ENCODE measurements at regions not wholly inside any gene's neighbourhood (a gene's known extent, or its start where the extent isn't known, plus 50 kb on each side); places are given as distances from the start of the nearest gene placed in this dataset.
"Not testable (repeated sequence)": the region's sequence is repeated elsewhere in the genome, so short reads cannot be mapped to it uniquely, and the experiment has no call there.

GRCh38 chr12:74174961-74175360 is 362.7 kb upstream of the ATXN7L3B start:
- not testable (repeated sequence) for TF ChIP-seq CTCF (optimal IDR thresholded peaks at IDR 0.05 in 1 of 3, IDR thresholded peaks at IDR 0.05 in 1 of 3, conservative IDR thresholded peaks at IDR 0.05 in 1 of 3; ENCODE audit: extremely low read depth in 1 of 3, insufficient read depth in 2 of 3, low read length in 3 of 3); EZH2 (IDR thresholded peaks at IDR 0.05; ENCODE audit: low read length)

All from keratinocyte (primary cell).